ENCODE measurements at regions not wholly inside any gene's neighbourhood (a gene's known extent, or its start where the extent isn't known, plus 50 kb on each side); places are given as distances from the start of the nearest gene placed in this dataset.

DNA sequence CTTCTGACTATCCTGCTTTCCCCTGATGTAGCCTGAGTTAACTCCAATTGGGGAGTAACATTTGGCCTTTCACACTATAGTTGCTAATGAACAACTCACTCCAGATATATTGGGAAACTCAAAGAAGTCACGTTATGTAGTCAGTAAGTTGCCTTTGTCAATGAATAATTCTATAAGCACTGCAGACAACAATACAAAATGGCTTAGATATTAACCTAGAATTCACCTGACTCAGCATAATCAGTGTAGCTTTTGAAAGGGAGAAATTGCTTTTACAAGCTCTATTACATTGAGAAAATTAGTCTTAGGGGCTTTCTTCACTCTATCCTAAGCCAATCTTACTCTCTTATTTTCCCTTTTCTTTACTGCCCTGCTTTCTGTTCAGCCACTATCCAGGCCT is 303.5 kb upstream of the NR5A2 start:
- no peaks in the 10 kb centered on the region for H3K36me3 Mint-ChIP-seq (ENCODE audit: low read depth)
- DNase-seq (no peak), ATAC-seq (no peak)
- no peak overlapping the region for H3K4me3 Mint-ChIP-seq
- peaks cover 5% of the 10 kb centered on the region for H3K4me1 Mint-ChIP-seq
- H3K9me3 Mint-ChIP-seq, result no peaks in the 10 kb centered on the region
- H3K27ac Mint-ChIP-seq, result no peak overlapping the region
- peaks cover 18% of the 10 kb centered on the region for H3K27me3 Mint-ChIP-seq

DNA sequence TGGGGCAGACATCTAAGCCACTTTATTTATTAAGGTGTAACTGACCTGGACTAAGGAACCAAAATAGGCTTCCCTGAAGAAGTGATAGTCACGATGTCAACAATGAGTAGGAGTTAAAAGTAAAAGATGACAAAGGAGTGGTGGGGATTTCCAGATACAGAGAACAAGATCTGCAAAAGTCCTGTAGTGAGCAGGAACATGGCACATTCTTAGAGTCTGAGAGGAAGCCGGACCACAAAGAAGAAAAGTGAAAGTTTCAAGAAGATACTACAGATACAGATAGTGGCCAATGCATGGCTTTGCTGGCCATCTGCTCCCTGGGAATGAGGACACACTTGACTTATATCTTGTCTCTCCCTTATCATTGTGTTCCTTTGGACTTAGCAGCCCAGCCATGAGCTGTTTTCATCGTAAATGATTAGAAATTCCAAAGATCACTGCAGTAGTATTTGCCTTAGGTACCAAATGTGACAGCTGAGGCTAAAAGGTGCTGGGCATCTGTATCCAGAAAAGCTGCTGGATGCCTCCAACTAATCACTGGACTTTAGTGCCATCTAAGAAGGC is 302.4 kb upstream of the NR5A2 start:
- peaks cover 5% of the 10 kb centered on the region for H3K4me1 Mint-ChIP-seq
- H3K27ac Mint-ChIP-seq, result no peak overlapping the region
- ATAC-seq (peak; percentile 63), DNase-seq (no peak)
- no peaks in the 10 kb centered on the region for H3K9me3 Mint-ChIP-seq
- H3K36me3 Mint-ChIP-seq (ENCODE audit: low read depth), result no peaks in the 10 kb centered on the region
- H3K27me3 Mint-ChIP-seq, result peaks cover 18% of the 10 kb centered on the region
- no peak overlapping the region for H3K4me3 Mint-ChIP-seq

DNA sequence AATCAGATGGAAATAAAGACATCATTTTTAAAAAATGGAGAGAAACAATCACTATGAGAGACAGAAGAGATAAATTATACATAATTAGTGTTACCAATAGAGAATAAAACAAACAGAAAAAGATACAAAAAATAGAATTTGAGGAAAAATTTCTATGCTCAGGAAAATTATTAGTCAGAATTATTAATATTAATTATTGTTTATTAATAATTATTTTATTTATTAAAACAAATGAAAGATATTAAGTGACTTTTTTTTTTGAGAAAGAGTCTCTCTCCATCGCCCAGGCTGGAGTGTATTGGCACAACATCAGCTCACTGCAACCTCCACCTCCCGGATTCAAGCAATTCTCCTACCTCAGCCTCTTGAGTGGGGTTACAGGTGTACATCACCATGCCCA is 299.8 kb upstream of the NR5A2 start:
- Mint-ChIP-seq H3K9me3 (no peaks in the 10 kb centered on the region), H3K27ac (no peak overlapping the region), H3K4me3 (no peak overlapping the region), H3K27me3 (peaks cover 21% of the 10 kb centered on the region), H3K4me1 (peaks cover 3% of the 10 kb centered on the region), H3K36me3 (ENCODE audit: low read depth) (no peaks in the 10 kb centered on the region)
- ATAC-seq (no peak), DNase-seq (no peak)

DNA sequence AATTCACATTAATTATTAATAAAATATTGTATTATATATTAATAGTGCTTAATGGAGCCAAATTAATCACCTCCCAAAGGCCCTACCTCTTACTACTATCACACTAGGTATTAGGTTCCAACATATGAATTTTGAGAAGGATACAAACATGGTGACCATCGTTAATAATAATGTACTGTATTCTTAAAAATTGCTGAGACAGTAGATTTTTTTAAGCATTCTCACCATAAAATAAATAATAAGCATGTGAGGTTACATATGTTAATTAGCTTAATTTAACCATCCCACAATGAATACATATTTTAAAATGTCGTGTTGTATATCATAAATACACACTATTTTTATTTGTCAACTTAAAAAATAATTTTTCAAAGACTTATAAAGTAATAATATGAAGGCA is 299.2 kb upstream of the NR5A2 start:
- H3K4me3 Mint-ChIP-seq, result no peak overlapping the region
- ATAC-seq, result no peak

DNA sequence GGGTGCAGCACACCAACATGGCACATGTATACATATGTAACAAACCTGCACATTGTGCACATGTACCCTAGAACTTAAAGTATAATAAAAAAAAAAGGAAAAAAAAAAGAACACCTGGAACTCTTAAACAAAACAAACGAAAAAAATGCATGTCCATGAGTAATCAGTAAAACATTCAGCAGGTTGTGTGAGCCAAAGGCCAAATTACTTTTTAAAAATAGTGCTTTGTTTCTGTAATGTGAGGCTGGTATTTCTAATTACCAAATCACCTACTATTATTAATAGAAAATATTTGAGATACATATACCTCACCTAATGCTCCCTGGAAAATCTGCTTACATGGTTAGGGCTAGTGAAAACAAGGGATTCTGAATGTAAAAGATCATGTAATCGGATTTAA is 294.4 kb upstream of the NR5A2 start:
- H3K36me3 Mint-ChIP-seq (ENCODE audit: low read depth), result no peaks in the 10 kb centered on the region
- no peak overlapping the region for H3K4me3 Mint-ChIP-seq
- peaks cover 9% of the 10 kb centered on the region for H3K27me3 Mint-ChIP-seq
- no peak for DNase-seq
- ATAC-seq, result no peak
- no peak overlapping the region for H3K27ac Mint-ChIP-seq
- no peaks in the 10 kb centered on the region for H3K9me3 Mint-ChIP-seq
- peaks cover 2% of the 10 kb centered on the region for H3K4me1 Mint-ChIP-seq

More for the DNA sequence above, 299.2 kb upstream of the NR5A2 start:
- Mint-ChIP-seq H3K4me1 (peaks cover 4% of the 10 kb centered on the region), H3K36me3 (ENCODE audit: low read depth) (no peaks in the 10 kb centered on the region), H3K9me3 (no peaks in the 10 kb centered on the region), H3K27me3 (peaks cover 20% of the 10 kb centered on the region), H3K27ac (no peak overlapping the region)
- DNase-seq, result no peak

DNA sequence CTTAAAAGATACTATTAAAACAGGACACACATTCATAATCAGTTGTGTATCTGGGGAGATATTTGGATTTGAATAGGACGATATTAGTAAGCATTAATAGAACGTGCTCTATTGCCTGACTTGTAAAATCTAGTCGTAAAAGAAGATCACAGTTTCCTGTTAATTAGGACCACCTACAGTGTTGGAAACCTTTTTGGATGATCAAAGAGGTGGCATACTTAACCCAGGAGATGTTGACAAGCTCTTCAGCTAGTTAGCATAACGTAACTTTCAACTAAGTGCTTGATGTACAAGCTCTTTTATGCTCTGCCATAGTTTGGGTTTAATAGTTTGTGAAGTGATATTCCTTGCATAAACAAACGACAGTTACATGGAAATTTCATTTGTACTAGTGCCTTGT is 293.3 kb upstream of the NR5A2 start:
- Mint-ChIP-seq H3K27ac (no peak overlapping the region), H3K9me3 (no peaks in the 10 kb centered on the region), H3K4me3 (no peak overlapping the region), H3K36me3 (ENCODE audit: low read depth) (no peaks in the 10 kb centered on the region), H3K27me3 (peaks cover 8% of the 10 kb centered on the region), H3K4me1 (peaks cover 2% of the 10 kb centered on the region)
- DNase-seq (no peak), ATAC-seq (no peak)

DNA sequence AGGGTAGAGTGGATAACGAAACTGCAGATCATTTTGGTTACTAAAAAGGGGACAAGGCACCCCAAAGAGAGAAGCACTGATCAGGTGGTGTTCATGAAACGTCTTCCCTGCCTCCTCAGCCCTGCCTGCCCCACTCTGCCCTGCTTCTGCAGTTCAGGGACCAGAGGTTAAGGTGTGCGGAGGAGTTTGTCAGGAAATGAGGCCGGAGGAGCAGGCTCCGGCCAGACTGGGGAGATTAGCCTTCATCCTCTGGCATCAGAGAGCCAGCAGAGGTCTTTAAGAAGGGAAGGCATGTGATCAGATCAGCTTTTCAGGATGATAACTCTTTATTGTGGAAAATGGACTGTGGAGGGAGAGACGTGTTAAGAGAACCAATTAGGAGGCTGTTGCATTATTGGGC is 291.9 kb upstream of the NR5A2 start:
- Mint-ChIP-seq H3K4me1 (peaks cover 2% of the 10 kb centered on the region), H3K9me3 (no peaks in the 10 kb centered on the region)
- no peak for ATAC-seq

DNA sequence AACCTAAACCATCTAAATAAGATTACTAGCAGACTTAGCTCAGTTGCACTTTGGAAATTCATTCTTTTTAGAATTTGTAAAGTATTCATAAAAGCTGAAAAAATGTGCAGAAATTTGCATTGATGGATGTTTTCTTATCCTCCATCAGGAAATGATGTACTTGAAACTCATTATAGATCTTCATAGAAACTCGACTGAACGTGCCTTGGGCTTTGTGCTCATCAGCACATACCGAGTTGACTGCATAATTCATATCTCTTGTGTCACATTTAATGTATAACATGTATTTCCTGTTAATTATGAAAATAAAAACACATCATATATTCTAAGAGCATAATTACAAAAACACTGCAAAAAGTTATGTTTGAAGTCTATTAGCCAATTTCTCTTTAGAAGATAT is 290.9 kb upstream of the NR5A2 start:
- Mint-ChIP-seq H3K27ac (no peak overlapping the region), H3K27me3 (peaks cover 3% of the 10 kb centered on the region), H3K36me3 (ENCODE audit: low read depth) (no peaks in the 10 kb centered on the region), H3K9me3 (no peaks in the 10 kb centered on the region), H3K4me3 (no peak overlapping the region), H3K4me1 (peaks cover 2% of the 10 kb centered on the region)
- ATAC-seq (no peak), DNase-seq (no peak)

More for the DNA sequence above, 291.9 kb upstream of the NR5A2 start:
- Mint-ChIP-seq H3K36me3 (ENCODE audit: low read depth) (no peaks in the 10 kb centered on the region), H3K4me3 (no peak overlapping the region), H3K27me3 (peaks cover 5% of the 10 kb centered on the region), H3K27ac (no peak overlapping the region)
- DNase-seq, result no peak

DNA sequence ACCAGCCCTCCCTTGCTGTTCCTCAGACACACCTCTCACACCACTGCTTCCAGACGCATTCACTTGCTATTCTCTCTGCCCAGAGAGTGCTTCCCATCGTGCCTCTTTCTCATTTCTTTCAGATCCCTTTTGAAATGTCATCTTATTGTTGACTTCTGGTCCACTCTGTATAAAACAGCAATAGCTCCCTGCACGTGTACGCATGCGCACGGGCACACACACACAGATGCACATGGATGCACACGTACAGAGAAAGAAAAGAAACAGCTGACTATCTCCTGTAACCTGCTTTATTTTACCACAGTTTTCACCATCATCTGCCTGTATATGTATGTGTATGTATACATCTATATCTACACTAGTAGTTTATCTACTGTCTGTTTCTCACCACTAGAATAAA is 285.9 kb upstream of the NR5A2 start:
- DNase-seq, result no peak
- H3K36me3 Mint-ChIP-seq (ENCODE audit: low read depth), result no peaks in the 10 kb centered on the region
- H3K4me3 Mint-ChIP-seq, result no peak overlapping the region

DNA sequence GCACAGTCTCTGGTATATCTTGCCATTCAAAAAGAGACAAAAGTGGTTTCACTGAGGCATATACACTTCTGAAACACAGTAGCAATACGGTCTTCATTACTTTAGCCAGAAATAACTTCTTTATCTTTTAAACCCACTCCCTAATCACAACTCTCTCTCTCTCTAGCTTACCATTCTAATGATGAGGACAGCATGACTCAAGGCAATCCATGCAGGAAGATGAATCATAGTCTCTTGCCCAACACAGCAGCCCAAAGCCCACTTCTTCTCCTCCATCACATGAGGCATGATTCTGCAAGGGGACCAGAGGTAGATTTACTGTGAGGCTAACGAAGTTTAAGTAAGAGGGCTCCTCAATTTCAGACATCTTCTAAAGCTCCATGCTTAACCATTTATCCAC is 285.0 kb upstream of the NR5A2 start:
- Mint-ChIP-seq H3K4me1 (no peaks in the 10 kb centered on the region), H3K27ac (no peak overlapping the region), H3K4me3 (no peak overlapping the region), H3K27me3 (peaks cover 8% of the 10 kb centered on the region), H3K36me3 (ENCODE audit: low read depth) (no peaks in the 10 kb centered on the region), H3K9me3 (no peaks in the 10 kb centered on the region)
- peak; percentile 63 for ATAC-seq
- no peak for DNase-seq

More for the DNA sequence above, 285.9 kb upstream of the NR5A2 start:
- Mint-ChIP-seq H3K27me3 (peaks cover 8% of the 10 kb centered on the region), H3K4me1 (no peaks in the 10 kb centered on the region), H3K9me3 (no peaks in the 10 kb centered on the region), H3K27ac (no peak overlapping the region)
- no peak for ATAC-seq

DNA sequence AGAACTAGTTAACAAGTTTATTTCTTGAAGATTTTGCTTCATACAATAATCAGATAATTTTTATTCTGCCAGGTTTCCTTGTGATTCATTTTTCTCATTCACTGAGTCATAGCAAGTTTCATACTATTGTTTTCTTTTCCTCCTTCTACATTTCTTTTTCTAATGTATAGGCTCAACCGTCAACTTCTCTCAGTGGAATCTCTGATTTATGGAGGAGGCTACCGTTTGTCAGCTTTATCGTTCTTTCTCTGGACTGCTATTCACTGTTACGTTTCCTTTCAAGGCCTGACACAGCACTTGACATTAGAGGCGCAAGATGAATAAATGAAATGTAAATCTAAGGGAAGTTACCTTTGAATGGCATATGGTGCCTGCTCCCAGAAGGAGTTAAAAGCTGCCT is 284.3 kb upstream of the NR5A2 start:
- Mint-ChIP-seq H3K36me3 (ENCODE audit: low read depth) (no peaks in the 10 kb centered on the region), H3K4me3 (no peak overlapping the region), H3K4me1 (no peaks in the 10 kb centered on the region), H3K9me3 (no peaks in the 10 kb centered on the region), H3K27ac (no peak overlapping the region), H3K27me3 (peaks cover 8% of the 10 kb centered on the region)
- ATAC-seq (no peak), DNase-seq (no peak)

DNA sequence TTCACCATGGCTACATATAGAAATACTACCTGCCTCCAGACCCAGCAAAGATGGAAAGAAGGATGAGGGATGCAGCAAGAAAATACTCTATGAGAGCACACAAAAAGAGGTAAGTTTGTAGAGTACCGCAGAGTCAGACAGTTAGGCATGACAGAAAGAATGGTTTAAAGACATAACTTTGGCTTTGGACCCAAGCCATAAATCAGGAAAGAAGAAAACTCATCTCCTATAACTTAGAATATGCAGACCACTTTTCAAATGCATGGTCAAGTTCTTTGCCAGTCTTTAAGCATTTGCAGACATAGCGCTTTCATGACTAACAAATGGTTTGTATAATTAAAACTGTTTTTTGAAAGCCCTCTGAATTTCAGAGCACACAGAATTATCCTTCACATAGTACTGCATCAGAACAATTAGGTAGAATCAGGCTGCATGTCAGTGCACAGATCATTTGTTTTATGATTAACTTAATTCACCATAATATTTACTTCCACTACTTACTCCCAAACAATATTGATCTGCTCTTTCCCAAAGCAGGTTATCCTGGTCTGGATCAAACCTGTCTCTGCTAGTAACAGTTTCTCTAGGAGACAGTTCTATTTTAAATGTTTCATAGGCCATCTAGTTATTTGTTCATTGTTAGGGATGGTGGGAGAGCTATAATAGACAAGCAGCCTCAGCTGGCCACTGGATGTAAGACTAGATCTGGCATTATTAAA is 280.7 kb upstream of the NR5A2 start:
- peaks cover 4% of the 10 kb centered on the region for H3K9me3 Mint-ChIP-seq

DNA sequence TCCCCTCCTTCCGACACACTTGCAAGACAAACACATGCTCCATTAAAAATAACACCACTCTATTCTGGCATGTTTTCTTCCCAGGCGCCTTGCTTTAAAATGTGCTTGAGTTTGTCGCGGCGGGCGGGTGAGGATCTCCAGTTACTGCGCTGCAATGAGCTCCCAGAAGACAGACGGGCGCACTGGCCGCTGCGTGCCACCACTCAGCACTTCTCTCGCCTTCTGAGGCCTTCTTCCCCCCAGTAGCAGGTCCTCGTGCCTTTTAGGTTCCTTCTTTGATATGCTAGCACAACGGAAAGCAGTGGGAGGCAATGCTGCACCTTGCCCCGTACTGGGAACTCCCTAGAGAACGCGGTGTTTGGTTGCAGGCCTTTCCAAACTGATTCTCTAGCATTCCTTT is 279.5 kb upstream of the NR5A2 start:
- H3K9me3 Mint-ChIP-seq, result peaks cover 4% of the 10 kb centered on the region
- no peak overlapping the region for H3K4me3 Mint-ChIP-seq
- H3K36me3 Mint-ChIP-seq (ENCODE audit: low read depth), result no peaks in the 10 kb centered on the region
- H3K27me3 Mint-ChIP-seq, result peaks cover 11% of the 10 kb centered on the region
- DNase-seq, result no peak
- no peak for ATAC-seq
- no peaks in the 10 kb centered on the region for H3K4me1 Mint-ChIP-seq
- no peak overlapping the region for H3K27ac Mint-ChIP-seq

More for the DNA sequence above, 280.7 kb upstream of the NR5A2 start:
- Mint-ChIP-seq H3K36me3 (ENCODE audit: low read depth) (no peaks in the 10 kb centered on the region), H3K27me3 (peaks cover 11% of the 10 kb centered on the region), H3K4me3 (no peak overlapping the region), H3K4me1 (no peaks in the 10 kb centered on the region), H3K27ac (no peak overlapping the region)
- ATAC-seq (no peak), DNase-seq (no peak)

DNA sequence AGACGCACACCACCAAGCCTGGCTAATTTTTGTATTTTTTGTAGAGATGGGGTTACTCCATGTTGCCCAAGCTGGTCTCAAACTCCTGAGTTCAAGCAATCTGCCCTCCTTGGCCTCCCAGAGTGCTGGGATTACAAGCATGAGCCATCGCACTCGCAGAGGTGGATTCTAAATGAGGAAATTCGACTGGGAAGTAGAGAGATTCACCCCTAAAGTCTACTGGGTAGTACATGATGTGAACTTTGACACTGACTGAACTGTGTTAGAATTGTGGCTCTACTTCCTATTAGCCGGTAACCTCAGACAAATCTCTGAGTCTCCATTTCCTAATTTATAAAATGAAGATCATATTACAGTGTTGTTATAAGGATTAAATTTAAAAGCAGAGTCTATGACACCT is 276.0 kb upstream of the NR5A2 start:
- DNase-seq, result no peak
- Mint-ChIP-seq H3K36me3 (ENCODE audit: low read depth) (no peaks in the 10 kb centered on the region), H3K27ac (no peak overlapping the region), H3K27me3 (peaks cover 5% of the 10 kb centered on the region), H3K4me3 (no peak overlapping the region), H3K4me1 (no peaks in the 10 kb centered on the region), H3K9me3 (peaks cover 4% of the 10 kb centered on the region)
- ATAC-seq, result no peak

DNA sequence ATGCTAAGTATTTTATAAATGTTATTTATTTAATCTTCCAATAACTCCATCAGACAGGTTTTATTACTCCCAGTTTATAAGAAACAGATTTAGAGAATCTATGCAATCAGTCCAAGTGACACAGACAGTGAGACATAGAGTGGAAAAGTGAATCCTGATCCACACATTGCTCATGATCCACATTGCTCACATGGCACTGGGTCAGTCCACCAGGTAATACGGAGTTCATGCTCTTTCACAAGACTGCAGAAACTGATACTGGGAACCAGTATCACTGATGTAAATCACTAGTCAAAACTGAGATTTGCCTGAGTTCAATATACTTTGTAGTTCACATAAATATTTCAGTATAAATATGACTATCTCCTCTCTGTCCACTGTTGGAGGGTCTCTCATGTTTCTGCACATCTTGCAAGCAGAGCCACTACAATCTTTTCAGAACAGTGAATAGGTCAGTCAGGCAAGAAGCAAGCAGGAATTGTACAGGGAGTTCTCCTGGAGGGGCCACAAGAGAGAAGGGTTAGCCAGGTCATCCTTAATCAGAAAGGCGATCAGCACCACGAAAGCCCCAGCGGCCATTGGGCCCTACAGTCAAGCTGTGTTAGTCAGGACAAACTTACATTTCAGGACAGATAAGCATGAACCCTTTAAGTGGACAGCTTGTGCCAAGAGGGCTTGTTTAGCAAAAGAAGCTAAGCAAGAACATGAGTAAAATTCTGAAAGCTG is 275.4 kb upstream of the NR5A2 start:
- H3K36me3 Mint-ChIP-seq (ENCODE audit: low read depth), result no peaks in the 10 kb centered on the region
- H3K4me1 Mint-ChIP-seq, result no peaks in the 10 kb centered on the region
- H3K9me3 Mint-ChIP-seq, result peaks cover 4% of the 10 kb centered on the region
- H3K27ac Mint-ChIP-seq, result no peak overlapping the region
- no peak overlapping the region for H3K4me3 Mint-ChIP-seq
- ATAC-seq (no peak), DNase-seq (no peak)
- peaks cover 10% of the 10 kb centered on the region for H3K27me3 Mint-ChIP-seq
